Heart left ventricle (tissue), 13 donors: ENCODE measurements at regions not wholly inside any gene's neighbourhood (a gene's known extent, or its start where the extent isn't known, plus 50 kb on each side); places are given as distances from the start of the nearest gene placed in this dataset.

Source experiments
- CTCF ChIP-seq, 12 donors: fragments of 200-600 bp; sonication (generic) in 4 of 12; IDR thresholded peaks; one replicate each; pipeline versions ENCODE4 v1.5.0 to v1.8.0; 2018 to 2022; ENCODE audit warnings: antibody characterized with exemption in 12 of 12, mild to moderate bottlenecking in 5 of 12
- POLR2A ChIP-seq, 2 donors: fragments of 450-650 bp; IDR thresholded peaks; one replicate each; pipeline ENCODE4 v1.6.1; 2017; ENCODE audit warnings: antibody characterized with exemption in 2 of 2, mild to moderate bottlenecking in 2 of 2, moderate library complexity in 2 of 2
- donor health status: ischemic (EF 13 %, LVEDD 7.1; RV severe dilation, severe dysfunction).
- donor health status: DM: no; HTN: yes; CAD: no.
- donor health status: DM: no; HTN: no; CAD: no.
- donor health status: ischemic (EF 25% LVEDD 6.9; RV normal size, moderate dysfunction).
- donor health status: ischemic (EF 25% LVEDD 5.7; RV mildly dilated, moderate dysfunction).
- donor health status: ischemic (EF 35%, LVEDD 5.7; RV mildly dilated, moderate dysfunction).
- donor health status: nonischemic (EF 11% LVEDD 7.7; RV severe dilation, severe dysfunction).
- donor health status: DM: yes; HTN: yes; CAD: no.
- donor health status: PGD.
- donor health status: ischemic (EF 29% LVEDD 5.4; RV normal size, mild dysfunction).
- donor health status: nonischemic (EF 23%, LVEDD 6.1; RV moderate dilation, normal function).

DNA sequence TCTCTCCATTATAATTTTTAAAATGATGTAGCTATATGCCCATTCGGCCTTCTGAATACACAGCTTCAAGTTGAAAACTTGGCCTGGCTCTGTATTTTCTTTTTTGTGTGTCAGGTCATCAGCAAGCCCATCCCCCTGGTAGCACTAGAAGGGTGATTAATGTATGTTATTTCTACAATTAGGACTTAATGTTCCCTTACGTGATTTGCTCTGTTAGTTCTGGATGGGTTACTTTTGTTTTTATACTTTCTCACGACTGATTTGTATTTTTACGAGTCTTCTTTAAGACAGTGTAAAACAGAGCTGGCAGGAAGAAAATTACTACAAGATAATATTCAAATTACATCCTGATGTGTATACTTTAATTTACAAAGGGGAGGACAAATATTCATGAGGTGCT, 88.4 kb upstream of the RGPD4 start:
- TF ChIP-seq CTCF (IDR thresholded peaks at IDR 0.05) (no peak), POLR2A (IDR thresholded peaks at IDR 0.05) (no peak)
